Smooth muscle cell (in vitro differentiated cells): ENCODE measurements at regions not wholly inside any gene's neighbourhood (a gene's known extent, or its start where the extent isn't known, plus 50 kb on each side); places are given as distances from the start of the nearest gene placed in this dataset.

ENCODE experiments used
- DNase-seq: peaks from one replicate; lab custom pipeline; 2025; ENCODE audit not compliant: unreplicated experiment; lab: John Stamatoyannopoulos, UW
- H2AFZ ChIP-seq: fragments of 200-600 bp; sonication (generic); 2 replicates; pipeline ENCODE4 v1.6.0; 2016; ENCODE audit warnings: antibody characterized with exemption, low read depth, mild to moderate bottlenecking
- H3F3A ChIP-seq: fragments of 200-600 bp; sonication (generic); 2 replicates; pipeline ENCODE4 v1.6.0; 2017; ENCODE audit warnings: antibody characterized with exemption, low read depth
- H3K27ac ChIP-seq: fragments of 200-600 bp; sonication (generic); 2 replicates; pipeline ENCODE4 v1.5.1; 2016; ENCODE audit warnings: low read depth, mild to moderate bottlenecking
- H3K27me3 ChIP-seq: fragments of 200-600 bp; sonication (generic); 2 replicates; pipeline ENCODE4 v1.6.1; 2016; ENCODE audit warnings: low read depth, mild to moderate bottlenecking
- H3K36me3 ChIP-seq: fragments of 200-600 bp; sonication (generic); 2 replicates; pipeline ENCODE4 v1.5.1; 2016; ENCODE audit warnings: low read depth
- H3K4me1 ChIP-seq: fragments of 200-600 bp; sonication (generic); 2 replicates; pipeline ENCODE4 v1.5.1; 2016; ENCODE audit warnings: low read depth
- H3K4me2 ChIP-seq: fragments of 200-600 bp; sonication (generic); 2 replicates; pipeline ENCODE4 v1.6.0; 2016; ENCODE audit warnings: mild to moderate bottlenecking
- H3K4me3 ChIP-seq: fragments of 200-600 bp; sonication (generic); 2 replicates; pipeline ENCODE4 v1.5.1; 2016; ENCODE audit warnings: mild to moderate bottlenecking
- H3K79me2 ChIP-seq: fragments of 200-600 bp; sonication (generic); 2 replicates; pipeline ENCODE4 v1.6.0; 2016; ENCODE audit warnings: low read depth, mild to moderate bottlenecking
- H3K9ac ChIP-seq: fragments of 200-600 bp; sonication (generic); 2 replicates; pipeline ENCODE4 v1.6.0; 2016; ENCODE audit warnings: low read depth
- H3K9me3 ChIP-seq: fragments of 200-600 bp; sonication (generic); replicated peaks from 2 replicates; pipeline ENCODE4 v1.5.1; 2016; ENCODE audit warnings: low read depth
- H4K20me1 ChIP-seq: fragments of 200-600 bp; sonication (generic); 2 replicates; pipeline ENCODE4 v1.6.0; 2016; ENCODE audit warnings: low read depth
- WGBS: methylation state at CpG from one replicate; pipeline ENCODE4 v1.1.7; 2016; ENCODE audit warnings: low lambda C conversion rate; 5-methylcytosine and 5-hydroxymethylcytosine counted together
- TF ChIP-seq, protein P1 (sequence below): fragments of 200-600 bp; sonication (generic); IDR thresholded peaks from 2 replicates; pipeline ENCODE4 v1.5.1; 2017; ENCODE audit warnings: borderline replicate concordance, mild to moderate bottlenecking, antibody characterized with exemption; ENCODE audit not compliant: insufficient read depth, poor library complexity, severe bottlenecking

DNA sequence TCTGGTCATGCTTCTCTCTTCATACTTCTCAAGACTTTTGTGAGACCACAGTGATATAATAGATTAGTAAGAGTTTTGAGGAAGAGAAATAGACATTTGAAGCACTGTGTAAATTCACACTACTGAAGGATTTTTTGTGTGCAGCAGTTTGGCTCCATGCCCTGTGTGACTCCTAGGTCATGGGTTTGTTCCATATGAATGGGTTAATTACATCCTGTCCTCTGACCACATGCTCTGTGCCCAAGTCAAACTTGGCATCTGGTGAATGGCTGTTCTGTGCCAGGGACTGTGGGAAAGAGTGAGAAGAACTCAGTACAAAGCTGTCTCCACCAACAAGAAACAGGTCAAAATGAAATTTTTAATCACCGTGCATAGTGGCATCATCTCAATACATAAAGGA is 304.0 kb downstream of the LNPK start:
- Histone ChIP-seq H3K27me3 (no peaks in the 10 kb centered on the region), H3K9ac (no peak overlapping the region), H4K20me1 (no peaks in the 10 kb centered on the region), H3K4me3 (no peak overlapping the region), H3F3A (no peaks in the 10 kb centered on the region), H3K4me1 (no peaks in the 10 kb centered on the region), H2AFZ (no peak overlapping the region), H3K4me2 (no peak overlapping the region), H3K27ac (no peak overlapping the region), H3K36me3 (no peaks in the 10 kb centered on the region), H3K79me2 (no peaks in the 10 kb centered on the region), H3K9me3 (no peaks in the 10 kb centered on the region)
- TF ChIP-seq, protein P1, sequence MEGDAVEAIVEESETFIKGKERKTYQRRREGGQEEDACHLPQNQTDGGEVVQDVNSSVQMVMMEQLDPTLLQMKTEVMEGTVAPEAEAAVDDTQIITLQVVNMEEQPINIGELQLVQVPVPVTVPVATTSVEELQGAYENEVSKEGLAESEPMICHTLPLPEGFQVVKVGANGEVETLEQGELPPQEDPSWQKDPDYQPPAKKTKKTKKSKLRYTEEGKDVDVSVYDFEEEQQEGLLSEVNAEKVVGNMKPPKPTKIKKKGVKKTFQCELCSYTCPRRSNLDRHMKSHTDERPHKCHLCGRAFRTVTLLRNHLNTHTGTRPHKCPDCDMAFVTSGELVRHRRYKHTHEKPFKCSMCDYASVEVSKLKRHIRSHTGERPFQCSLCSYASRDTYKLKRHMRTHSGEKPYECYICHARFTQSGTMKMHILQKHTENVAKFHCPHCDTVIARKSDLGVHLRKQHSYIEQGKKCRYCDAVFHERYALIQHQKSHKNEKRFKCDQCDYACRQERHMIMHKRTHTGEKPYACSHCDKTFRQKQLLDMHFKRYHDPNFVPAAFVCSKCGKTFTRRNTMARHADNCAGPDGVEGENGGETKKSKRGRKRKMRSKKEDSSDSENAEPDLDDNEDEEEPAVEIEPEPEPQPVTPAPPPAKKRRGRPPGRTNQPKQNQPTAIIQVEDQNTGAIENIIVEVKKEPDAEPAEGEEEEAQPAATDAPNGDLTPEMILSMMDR, result no peak
- WGBS, result 97% methylated on average over 1 of the region's 1 CpG
- no peak for DNase-seq

DNA sequence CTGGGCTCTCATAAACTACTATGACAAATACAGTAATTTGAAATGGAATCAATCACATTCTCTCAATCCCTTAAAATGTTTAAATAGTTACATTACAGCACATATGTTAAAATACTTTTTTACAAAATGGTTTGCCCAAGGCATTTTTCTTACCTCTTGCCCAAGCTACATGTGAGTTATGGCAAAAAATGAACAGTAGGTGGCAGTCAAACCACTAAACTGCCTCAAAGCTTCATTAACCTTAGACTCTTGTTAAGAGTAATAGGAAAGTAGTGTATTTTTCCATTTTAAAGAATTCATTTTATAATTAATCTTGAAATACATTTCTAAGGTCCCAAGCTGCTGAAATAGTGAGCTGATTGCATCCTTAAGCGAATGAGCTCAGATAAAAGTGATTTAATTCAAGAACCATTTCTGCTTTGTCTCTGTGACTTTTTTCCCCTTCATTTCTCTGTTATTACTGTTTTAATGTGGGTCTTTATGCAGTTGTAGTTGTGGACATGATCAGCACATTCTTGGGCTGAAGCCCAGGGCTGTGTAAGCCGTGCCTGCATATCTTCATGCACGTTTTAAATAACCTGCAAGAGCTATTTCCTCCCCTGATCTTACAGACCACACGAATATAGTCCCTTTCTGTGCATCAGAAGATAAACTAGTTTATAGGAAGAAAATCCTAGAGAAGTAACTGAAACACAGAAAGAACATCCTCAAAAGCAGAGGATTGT is 311.8 kb downstream of the LNPK start:
- peaks cover 3% of the 10 kb centered on the region for H4K20me1 ChIP-seq
- H3K36me3 ChIP-seq, result no peaks in the 10 kb centered on the region
- no peak overlapping the region for H2AFZ ChIP-seq
- TF ChIP-seq, protein P1, result peak; percentile 82
- 23% methylated on average over 4 of the region's 4 CpGs for WGBS
- no peak overlapping the region for H3K4me2 ChIP-seq
- DNase-seq, result no peak
- no peaks in the 10 kb centered on the region for H3K79me2 ChIP-seq
- H3K4me1 ChIP-seq, result no peaks in the 10 kb centered on the region
- no peak overlapping the region for H3K9ac ChIP-seq
- H3K4me3 ChIP-seq, result no peak overlapping the region
- H3F3A ChIP-seq, result no peaks in the 10 kb centered on the region
- H3K9me3 ChIP-seq, result no peaks in the 10 kb centered on the region
- no peak overlapping the region for H3K27ac ChIP-seq
- peaks cover 15% of the 10 kb centered on the region for H3K27me3 ChIP-seq

DNA sequence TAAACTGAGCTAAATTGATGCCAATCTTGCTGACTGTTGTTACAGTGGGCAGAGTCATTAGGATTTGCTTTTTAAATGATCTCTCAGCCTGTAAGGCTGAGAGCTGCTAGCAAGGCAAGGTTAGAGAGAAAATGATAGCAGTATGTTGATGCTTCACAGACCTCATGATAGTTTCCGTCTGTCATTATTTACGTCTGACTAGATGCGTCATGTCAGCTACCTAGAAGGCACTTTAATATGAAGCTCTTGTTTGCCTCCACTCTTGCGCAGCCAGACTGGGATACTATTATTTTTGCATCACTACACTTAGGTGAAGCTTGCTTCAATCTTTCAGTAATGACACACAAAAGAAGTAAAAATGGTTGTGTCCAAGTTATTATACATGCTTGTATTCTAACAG is 313.8 kb downstream of the LNPK start:
- Histone ChIP-seq H3K4me1 (no peaks in the 10 kb centered on the region), H3K9ac (no peak overlapping the region), H3F3A (no peaks in the 10 kb centered on the region), H3K9me3 (no peaks in the 10 kb centered on the region), H3K36me3 (no peaks in the 10 kb centered on the region), H3K27ac (no peak overlapping the region), H2AFZ (no peak overlapping the region), H3K27me3 (peaks cover 31% of the 10 kb centered on the region), H3K4me2 (no peak overlapping the region), H4K20me1 (peaks cover 3% of the 10 kb centered on the region), H3K79me2 (no peaks in the 10 kb centered on the region), H3K4me3 (no peak overlapping the region)
- no peak for DNase-seq
- TF ChIP-seq, protein P1, result no peak
- 74% methylated on average over 4 of the region's 4 CpGs for WGBS

DNA sequence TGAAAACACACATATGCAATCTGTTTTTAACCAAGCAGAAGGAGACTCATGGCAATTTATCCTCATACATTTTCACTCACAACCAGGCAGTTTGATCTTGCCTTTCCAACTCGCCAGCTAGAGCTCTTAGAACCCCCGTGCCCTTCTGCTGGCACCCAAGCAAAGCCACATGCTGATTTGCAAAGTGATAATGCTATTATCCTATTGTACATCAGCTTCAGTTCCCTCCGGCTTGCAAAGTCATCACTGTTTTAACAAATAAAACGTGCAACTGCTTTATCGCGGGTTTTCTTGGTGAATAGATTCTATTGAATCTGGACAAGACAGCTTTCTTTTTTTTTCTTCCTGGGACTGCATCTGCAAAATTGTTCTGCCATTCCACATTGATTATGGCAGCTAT is 314.6 kb downstream of the LNPK start:
- TF ChIP-seq, protein P1, result no peak
- peaks cover 31% of the 10 kb centered on the region for H3K27me3 ChIP-seq
- no peaks in the 10 kb centered on the region for H3K36me3 ChIP-seq
- H3K79me2 ChIP-seq, result no peaks in the 10 kb centered on the region
- no peak overlapping the region for H2AFZ ChIP-seq
- no peaks in the 10 kb centered on the region for H3K4me1 ChIP-seq
- peaks cover 3% of the 10 kb centered on the region for H4K20me1 ChIP-seq
- no peak overlapping the region for H3K27ac ChIP-seq
- no peaks in the 10 kb centered on the region for H3F3A ChIP-seq
- no peak for DNase-seq
- no peak overlapping the region for H3K4me3 ChIP-seq
- no peak overlapping the region for H3K4me2 ChIP-seq
- no peaks in the 10 kb centered on the region for H3K9me3 ChIP-seq
- H3K9ac ChIP-seq, result no peak overlapping the region
- 83% methylated on average over 6 of the region's 6 CpGs for WGBS
